ENCODE measurements at regions not wholly inside any gene's neighbourhood (a gene's known extent, or its start where the extent isn't known, plus 50 kb on each side); places are given as distances from the start of the nearest gene placed in this dataset.

- H3K4me3 ChIP-seq (ENCODE audit: low read depth, low read length) = no peak overlapping the region
- no peak for DNase-seq (ENCODE audit: low read depth)
- no peak for TF ChIP-seq CTCF (conservative IDR thresholded peaks at IDR 0.05; ENCODE audit: low read depth, low read length)
These were observed 250.2 kb upstream of the OR4E1 start for GRCh38 chr14:21923820-21924219.

- no peak for TF ChIP-seq CTCF (conservative IDR thresholded peaks at IDR 0.05; ENCODE audit: low read depth, low read length)
- H3K4me3 ChIP-seq (ENCODE audit: low read depth, low read length) = no peak overlapping the region
- no peak for DNase-seq (ENCODE audit: low read depth)
These were observed 247.8 kb upstream of the OR4E1 start for GRCh38 chr14:21921453-21921852.

- peak; percentile 75 for DNase-seq (ENCODE audit: low read depth)
These were observed 244.2 kb upstream of the OR4E1 start for GRCh38 chr14:21917699-21918436.

GRCh38 chr14:21915826-21916225, 242.2 kb upstream of the OR4E1 start:
- H3K4me3 ChIP-seq (ENCODE audit: low read depth, low read length) = no peak overlapping the region
- no peak for TF ChIP-seq CTCF (conservative IDR thresholded peaks at IDR 0.05; ENCODE audit: low read depth, low read length)
- DNase-seq (ENCODE audit: low read depth) = peak; percentile 11

More at GRCh38 chr14:21917699-21918436, 244.2 kb upstream of the OR4E1 start:
- H3K4me3 ChIP-seq (ENCODE audit: low read depth, low read length) = no peak overlapping the region
- TF ChIP-seq CTCF (conservative IDR thresholded peaks at IDR 0.05; ENCODE audit: low read depth, low read length) = peak; percentile 84

GRCh38 chr14:21913759-21914158, 240.1 kb upstream of the OR4E1 start:
- peak; percentile 77 for DNase-seq (ENCODE audit: low read depth)
- no peak overlapping the region for H3K4me3 ChIP-seq (ENCODE audit: low read depth, low read length)
- peak; percentile 72 for TF ChIP-seq CTCF (conservative IDR thresholded peaks at IDR 0.05; ENCODE audit: low read depth, low read length)

GRCh38 chr14:21912367-21912766, 238.7 kb upstream of the OR4E1 start:
- no peak overlapping the region for H3K4me3 ChIP-seq (ENCODE audit: low read depth, low read length)
- no peak for TF ChIP-seq CTCF (conservative IDR thresholded peaks at IDR 0.05; ENCODE audit: low read depth, low read length)
- no peak for DNase-seq (ENCODE audit: low read depth)

GRCh38 chr14:21911877-21912276, 238.3 kb upstream of the OR4E1 start:
- H3K4me3 ChIP-seq (ENCODE audit: low read depth, low read length) = no peak overlapping the region
- no peak for DNase-seq (ENCODE audit: low read depth)
- TF ChIP-seq CTCF (conservative IDR thresholded peaks at IDR 0.05; ENCODE audit: low read depth, low read length) = no peak

Measured in choroid plexus epithelial cell (primary cell).